ENCODE measurements at regions not wholly inside any gene's neighbourhood (a gene's known extent, or its start where the extent isn't known, plus 50 kb on each side); places are given as distances from the start of the nearest gene placed in this dataset.

- TF ChIP-seq CTCF (IDR thresholded peaks at IDR 0.05) (no peak), EP300 (IDR thresholded peaks at IDR 0.05) (no peak)
Measured at GRCh38 chr3:102664126-102664525, 229.3 kb downstream of the ZPLD1 start.

All from sigmoid colon (tissue), 4 donors.